Brain microvascular endothelial cell (primary cell): ENCODE measurements at regions not wholly inside any gene's neighbourhood (a gene's known extent, or its start where the extent isn't known, plus 50 kb on each side); places are given as distances from the start of the nearest gene placed in this dataset.

Experiments
- DNase-seq: peaks from one replicate; pipeline ENCODE4 v3.0.0-alpha.2; 2020
- H3K27ac ChIP-seq: fragments of 250-450 bp; sonication (Bioruptor Pico); 2 replicates; pipeline ENCODE4 v1.5.1; 2020; ENCODE audit warnings: mild to moderate bottlenecking, moderate library complexity
- H3K27me3 ChIP-seq: fragments of 250-450 bp; sonication (Bioruptor Pico); replicated peaks from 2 replicates; pipeline ENCODE4 v1.5.1; 2020; ENCODE audit warnings: mild to moderate bottlenecking
- H3K36me3 ChIP-seq: fragments of 250-450 bp; sonication (Bioruptor Pico); replicated peaks from 2 replicates; pipeline ENCODE4 v1.5.1; 2020; ENCODE audit warnings: mild to moderate bottlenecking
- H3K4me3 ChIP-seq: 2 replicates; pipeline ENCODE4 v1.5.1; 2011; ENCODE audit warnings: low read depth, mild to moderate bottlenecking, control low read depth, low read length, moderate library complexity
- CTCF ChIP-seq: IDR thresholded peaks from 2 replicates; pipeline ENCODE4 v1.5.1; 2011; ENCODE audit warnings: low read depth, mild to moderate bottlenecking, moderate library complexity, low read length, control low read depth, inconsistent platforms; ENCODE audit errors: missing control alignments
- in situ Hi-C: cut with HindIII; loops from 2 replicates; pipeline ENCODE4 v1.10.0; 2017; ENCODE audit warnings: low sequenced_read_pairs, low pct_ligation_motif_present

GRCh38 chr9:105083256-105083655, 155.3 kb upstream of the ABCA1 start:
- H3K4me3 ChIP-seq, result no peak overlapping the region
- no peak for TF ChIP-seq CTCF
- in situ Hi-C loops, result no loop called here
- no peaks in the 10 kb centered on the region for H3K27me3 ChIP-seq
- DNase-seq, result no peak
- no peak overlapping the region for H3K27ac ChIP-seq
- no peaks in the 10 kb centered on the region for H3K36me3 ChIP-seq

- no peak for DNase-seq
- Histone ChIP-seq H3K27ac (no peak overlapping the region), H3K36me3 (no peaks in the 10 kb centered on the region), H3K27me3 (no peaks in the 10 kb centered on the region), H3K4me3 (no peak overlapping the region)
- in situ Hi-C loops, result no loop called here
- no peak for TF ChIP-seq CTCF
Observed at GRCh38 chr9:105087910-105088898, 156.2 kb upstream of the SLC44A1 start.

- DNase-seq, result no peak
- no peaks in the 10 kb centered on the region for H3K36me3 ChIP-seq
- in situ Hi-C loops, result no loop called here
- TF ChIP-seq CTCF, result no peak
- no peak overlapping the region for H3K4me3 ChIP-seq
- H3K27ac ChIP-seq, result no peak overlapping the region
- H3K27me3 ChIP-seq, result no peaks in the 10 kb centered on the region
Observed at GRCh38 chr9:105089874-105090273, 154.6 kb upstream of the SLC44A1 start.

GRCh38 chr9:105091004-105091640, 153.3 kb upstream of the SLC44A1 start:
- Histone ChIP-seq H3K36me3 (no peaks in the 10 kb centered on the region), H3K4me3 (no peak overlapping the region), H3K27ac (no peak overlapping the region), H3K27me3 (no peaks in the 10 kb centered on the region)
- in situ Hi-C loops, result no loop called here
- DNase-seq, result no peak
- no peak for TF ChIP-seq CTCF

GRCh38 chr9:105093685-105094084, 150.8 kb upstream of the SLC44A1 start:
- no peak for DNase-seq
- Histone ChIP-seq H3K27me3 (no peaks in the 10 kb centered on the region), H3K4me3 (no peak overlapping the region), H3K36me3 (no peaks in the 10 kb centered on the region), H3K27ac (no peak overlapping the region)
- no peak for TF ChIP-seq CTCF
- in situ Hi-C loops, result no loop called here
